GM18520 (cell line): ENCODE measurements at regions not wholly inside any gene's neighbourhood (a gene's known extent, or its start where the extent isn't known, plus 50 kb on each side); places are given as distances from the start of the nearest gene placed in this dataset.

Source experiments
- ATAC-seq: cut with Tn5 transposase; IDR thresholded peaks from one replicate; pipeline ENCODE4 v1.9.1; 2021; ENCODE audit not compliant: unreplicated experiment

- peak; percentile 100 for ATAC-seq
Observed at GRCh38 chr5:124444147-124444775, 302.2 kb downstream of the ZNF608 start.

DNA sequence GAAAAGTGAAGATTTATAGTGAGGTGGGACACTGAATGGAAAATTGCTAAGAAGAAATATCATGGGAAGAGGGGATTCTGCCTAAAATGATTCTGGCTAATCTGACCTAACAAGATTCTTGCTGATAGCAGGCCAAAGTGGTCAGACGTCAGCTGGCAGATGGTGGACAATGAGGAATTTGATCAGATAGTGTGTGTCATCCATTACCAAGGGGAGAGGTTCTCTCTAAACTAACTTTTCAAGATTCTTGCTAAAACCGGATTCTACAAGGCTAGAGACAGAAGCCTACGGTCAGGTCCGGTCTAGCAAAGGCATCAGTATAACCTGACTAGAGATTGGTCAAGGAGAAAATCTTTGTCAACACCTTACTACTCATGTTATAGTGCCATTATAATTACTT, 306.0 kb downstream of the ZNF608 start:
- no peak for ATAC-seq

GRCh38 chr5:124439609-124440008, 306.8 kb downstream of the ZNF608 start:
- no peak for ATAC-seq

GRCh38 chr5:124438903-124439281, 307.5 kb downstream of the ZNF608 start:
- ATAC-seq: no peak

- ATAC-seq: no peak
Observed at GRCh38 chr5:124438026-124438902, 308.2 kb downstream of the ZNF608 start.

DNA sequence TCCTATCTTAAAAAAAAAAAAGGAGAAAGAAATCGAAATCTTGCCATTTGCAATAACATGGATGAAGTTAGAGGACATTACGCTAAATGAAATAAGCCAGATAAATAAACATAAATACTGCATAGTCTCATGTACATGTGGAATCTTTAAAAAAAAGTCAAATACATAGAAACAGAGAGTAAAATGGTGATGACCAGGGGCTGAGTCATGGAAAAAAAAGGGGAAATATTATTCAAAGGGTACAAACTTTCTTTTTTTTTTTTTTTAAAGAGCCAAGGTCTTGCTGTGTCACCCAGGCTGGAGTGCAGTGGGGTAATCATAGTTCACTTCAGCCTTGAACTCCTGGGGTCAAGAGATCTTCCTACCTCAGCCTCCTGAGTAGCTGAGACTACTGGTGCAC, 310.1 kb downstream of the ZNF608 start:
- no peak for ATAC-seq

GRCh38 chr5:124433170-124433569, 313.3 kb downstream of the ZNF608 start:
- ATAC-seq: no peak

GRCh38 chr5:124421584-124421983, 324.9 kb downstream of the ZNF608 start:
- no peak for ATAC-seq

DNA sequence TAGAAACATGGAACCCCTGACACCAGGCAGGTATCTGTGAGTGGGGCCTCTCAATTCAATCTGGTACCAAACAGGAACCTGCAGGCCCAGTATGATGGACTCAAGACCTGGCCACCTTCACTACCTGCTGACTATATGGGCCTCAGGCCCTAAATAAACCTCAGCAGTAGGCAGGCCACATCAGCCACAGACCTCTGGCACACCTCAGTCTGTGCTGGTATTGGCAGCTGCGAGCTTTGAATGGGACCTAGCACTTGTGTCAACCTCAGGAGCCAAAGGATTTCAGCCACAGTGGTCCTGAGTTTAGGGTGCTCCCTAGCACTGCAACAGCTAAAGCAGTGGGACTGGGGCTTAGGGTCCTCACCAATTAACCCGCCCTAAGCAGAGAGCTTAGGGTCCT, 325.5 kb downstream of the ZNF608 start:
- ATAC-seq: no peak

DNA sequence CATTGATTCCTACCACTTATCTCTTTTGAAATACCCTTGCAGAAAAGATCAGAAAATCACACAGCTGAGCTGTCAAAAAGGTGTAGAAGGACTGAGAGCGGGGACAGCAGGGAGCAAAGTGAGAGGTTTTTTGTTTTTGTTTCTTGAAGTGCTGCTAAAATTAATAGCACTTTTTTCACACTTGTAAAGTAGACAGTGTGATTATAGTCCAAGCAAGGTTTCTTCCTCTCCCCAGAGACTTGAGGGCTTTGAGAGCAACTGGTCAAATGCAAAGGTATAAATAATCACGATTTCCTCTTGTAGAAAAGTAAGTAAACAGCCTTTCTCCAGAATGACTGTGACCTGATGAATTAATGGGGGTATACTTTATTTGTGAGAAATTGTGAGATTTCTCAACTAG, 326.9 kb downstream of the ZNF608 start:
- peak; percentile 75 for ATAC-seq

GRCh38 chr5:124418390-124418789, 328.0 kb downstream of the ZNF608 start:
- no peak for ATAC-seq

DNA sequence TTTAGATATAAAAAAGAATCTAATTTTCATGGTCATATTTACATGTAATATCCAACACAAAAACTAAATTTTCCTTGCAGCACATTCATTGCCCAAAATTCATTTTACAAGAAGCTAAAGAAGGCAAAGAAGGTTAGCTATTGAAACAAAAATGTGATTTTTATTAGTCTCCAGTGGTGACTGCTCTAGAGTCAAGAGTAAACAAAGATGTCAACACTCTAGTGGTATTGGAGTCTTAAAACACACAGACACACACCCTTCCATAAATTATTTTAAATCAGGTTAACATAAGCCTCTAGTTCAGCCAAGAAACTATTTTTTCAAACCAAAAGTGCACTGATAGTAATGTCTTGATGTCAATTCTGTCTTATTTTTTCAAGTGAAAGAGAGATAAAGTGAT, 329.2 kb downstream of the ZNF608 start:
- ATAC-seq: no peak

- no peak for ATAC-seq
Observed at GRCh38 chr5:124416627-124417026, 329.8 kb downstream of the ZNF608 start.

GRCh38 chr5:124414973-124415372, 331.5 kb downstream of the ZNF608 start:
- no peak for ATAC-seq

GRCh38 chr5:124410539-124411488, 335.6 kb downstream of the ZNF608 start:
- ATAC-seq: peak; percentile 78

DNA sequence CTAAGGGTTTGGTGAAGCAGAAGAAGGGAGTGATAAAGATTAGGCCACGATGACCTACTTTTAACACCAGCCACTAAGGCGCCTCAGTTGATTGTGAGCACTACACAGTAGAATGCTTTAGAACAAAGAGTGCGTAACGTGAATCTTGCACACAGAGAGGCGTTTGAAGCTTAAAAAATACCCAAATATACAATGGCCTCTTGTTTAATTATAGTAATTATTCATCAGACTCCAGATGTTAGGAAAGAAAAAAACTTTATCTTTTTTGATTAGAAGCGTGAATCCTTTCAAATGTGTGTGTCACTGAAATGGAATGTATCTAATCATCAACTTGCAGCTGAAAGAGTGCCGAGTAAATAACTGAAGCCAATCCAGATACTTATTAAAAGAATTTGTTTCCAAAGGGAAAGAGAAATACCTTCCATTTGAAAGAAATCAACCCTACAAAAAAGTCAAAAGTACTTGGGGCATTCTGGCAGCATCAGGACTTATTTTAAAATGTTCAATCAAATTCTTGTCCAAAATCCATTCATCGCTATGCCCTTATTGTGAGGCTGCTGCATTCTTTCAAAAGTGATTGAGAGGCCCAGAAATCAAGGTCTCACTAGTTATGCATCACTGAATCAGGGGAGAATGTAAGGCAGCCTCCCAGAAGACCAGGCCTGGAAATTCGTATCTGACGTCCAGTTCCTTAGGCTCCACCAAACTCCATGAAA, 337.5 kb downstream of the ZNF608 start:
- no peak for ATAC-seq

DNA sequence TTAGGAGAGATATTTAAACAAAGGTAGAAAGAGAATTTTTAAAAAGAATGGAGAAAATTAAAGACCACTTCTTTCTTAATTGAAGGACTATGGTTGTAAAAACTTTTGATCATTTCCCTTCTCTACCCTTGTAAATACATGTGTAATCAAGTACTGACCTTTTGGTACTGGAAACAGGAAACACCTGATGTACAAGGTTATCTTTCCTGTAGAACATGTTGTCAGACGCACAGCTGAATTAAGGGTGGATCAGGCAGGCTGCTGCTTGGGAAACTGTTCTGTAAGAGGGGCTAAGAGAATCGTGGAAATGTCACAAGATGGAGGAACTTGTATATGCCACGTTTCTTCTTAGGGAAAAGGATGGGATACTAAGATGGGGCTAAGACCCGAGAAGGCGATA, 341.6 kb downstream of the ZNF608 start:
- no peak for ATAC-seq

DNA sequence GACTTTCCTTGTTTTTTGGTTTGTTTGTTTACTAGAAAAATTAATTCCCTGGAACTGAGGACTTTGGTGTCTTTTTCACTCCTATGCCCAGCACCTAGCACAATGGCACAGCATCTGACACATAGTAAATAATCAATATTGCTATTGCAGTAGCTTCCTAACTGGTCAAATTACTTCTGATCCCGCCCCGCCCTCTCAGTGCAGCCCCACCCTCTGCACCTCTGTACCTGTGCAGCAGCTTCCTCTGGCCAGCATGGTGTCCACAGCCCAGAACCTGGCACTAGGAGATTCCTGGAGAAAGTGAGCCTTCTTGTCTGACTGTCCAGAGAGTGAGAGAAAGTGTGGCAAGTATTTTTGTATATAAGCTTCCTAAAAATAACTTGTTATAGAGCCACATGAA, 343.2 kb downstream of the ZNF608 start:
- no peak for ATAC-seq

DNA sequence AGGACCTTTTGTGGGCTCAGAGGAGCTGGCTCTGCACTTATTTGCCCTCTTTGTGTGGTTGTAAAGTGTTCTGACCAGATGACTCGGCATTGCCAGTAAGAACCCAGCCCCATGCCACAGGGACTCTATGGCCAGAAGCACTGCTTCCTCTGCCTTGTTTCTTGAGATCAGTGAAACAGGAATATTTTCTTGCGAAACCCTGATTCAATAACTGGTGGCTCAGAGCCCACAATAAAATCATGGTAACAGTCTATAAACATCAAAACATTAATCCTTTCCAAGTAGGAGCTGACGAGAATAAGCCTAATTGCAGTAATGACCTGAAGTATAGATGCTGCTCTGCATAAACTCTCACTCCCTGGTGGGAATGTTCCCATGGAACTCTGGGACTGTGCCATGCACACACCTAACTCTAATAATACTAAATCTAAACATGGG, 344.3 kb downstream of the ZNF608 start:
- ATAC-seq: no peak

DNA sequence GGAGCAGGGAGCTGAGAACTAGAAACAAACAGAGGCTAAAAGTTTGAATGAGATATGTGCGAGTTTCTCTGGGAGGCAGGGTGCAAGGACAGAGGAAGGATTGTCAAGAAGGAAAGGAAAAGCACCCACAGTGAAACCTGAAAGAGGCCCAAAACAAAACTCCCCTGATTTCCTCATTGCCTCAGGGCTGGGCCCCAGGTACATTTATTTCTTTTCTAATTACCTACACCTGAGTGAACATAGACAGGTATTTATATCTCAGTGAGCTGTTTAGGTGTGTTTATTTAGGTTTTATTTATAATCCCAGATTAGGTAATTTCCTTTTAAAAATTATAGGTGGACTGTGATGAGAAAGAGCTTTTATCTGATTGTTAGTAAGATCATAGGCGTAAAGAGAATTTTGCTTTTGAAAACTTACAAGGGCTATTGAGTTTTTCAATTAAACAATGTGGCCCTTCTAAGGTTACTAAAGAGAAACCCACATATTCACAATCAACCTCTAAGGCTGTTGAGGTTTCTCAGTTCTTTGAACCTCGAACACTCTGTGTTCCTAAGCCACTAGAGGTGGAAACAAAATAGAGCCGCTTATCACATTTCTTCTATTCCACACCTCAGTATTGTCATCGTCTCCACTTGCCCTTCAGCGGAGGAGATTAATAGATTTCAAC, 344.8 kb downstream of the ZNF608 start:
- no peak for ATAC-seq
